IMR-90 (cell line): ENCODE measurements at regions not wholly inside any gene's neighbourhood (a gene's known extent, or its start where the extent isn't known, plus 50 kb on each side); places are given as distances from the start of the nearest gene placed in this dataset.

Source experiments
- ATAC-seq: fragments of 200-7000 bp; cut with Tn5 transposase; 2 replicates; pipeline ENCODE4 v1.9.1; 2020; ENCODE audit warnings: low read depth, mild to moderate bottlenecking, moderate library complexity
- BruUV-seq: library from RNA; stranded (reverse); fragments of 400-500 nt; replicated peaks from 2 replicates; lab custom pipeline; 2021; lab: Mats Ljungman, UMichigan
- CTCF ChIA-PET: fragments of 300-600 bp; formaldehyde crosslinking; extraction: SDS; loops from one replicate; lab custom pipeline; 2021; ENCODE audit warnings: antibody characterized with exemption; lab: Yijun Ruan, JAX
- POLR2A ChIA-PET: fragments of 300-600 bp; sonication (Branson Sonifier 250); formaldehyde crosslinking; loops from one replicate; lab custom pipeline; 2022; ENCODE audit warnings: antibody characterized with exemption; ENCODE audit not compliant: unreplicated experiment; lab: Charles Lee
- DNase-seq: peaks from one replicate; pipeline ENCODE4 v3.0.0; 2013
- H2AFZ ChIP-seq: replicated peaks from 2 replicates; pipeline ENCODE3; 2013; ENCODE audit warnings: low read length, mild to moderate bottlenecking; ENCODE audit not compliant: poor library complexity
- H2AK5ac ChIP-seq: 2 replicates; pipeline ENCODE4 v1.6.1; 2013; ENCODE audit warnings: low read depth, low read length, inconsistent platforms
- H2AK9ac ChIP-seq: replicated peaks from 2 replicates; pipeline ENCODE3; 2013; ENCODE audit warnings: mild to moderate bottlenecking, low read depth, low read length, moderate library complexity; ENCODE audit not compliant: poor library complexity
- H2BK120ac ChIP-seq: 2 replicates; pipeline ENCODE4 v1.6.1; 2013; ENCODE audit warnings: low read depth, low read length, inconsistent platforms
- H2BK15ac ChIP-seq: 3 replicates; pipeline ENCODE4 v1.6.1; 2013; ENCODE audit warnings: low read depth, low read length, inconsistent platforms
- H2BK20ac ChIP-seq: 2 replicates; pipeline ENCODE4 v1.6.1; 2013; ENCODE audit warnings: low read depth, mild to moderate bottlenecking, inconsistent platforms, low read length, moderate library complexity
- H2BK5ac ChIP-seq: 2 replicates; pipeline ENCODE4 v1.6.1; 2013; ENCODE audit warnings: mild to moderate bottlenecking, low read depth, low read length, inconsistent platforms; ENCODE audit not compliant: poor library complexity, severe bottlenecking
- H3K14ac ChIP-seq: replicated peaks from 2 replicates; pipeline ENCODE4 v1.6.1; 2013; ENCODE audit warnings: low read depth, low read length, inconsistent platforms
- H3K18ac ChIP-seq: 2 replicates; pipeline ENCODE4 v1.6.1; 2013; ENCODE audit warnings: low read depth, low read length, control low read depth
- H3K23ac ChIP-seq: 2 replicates; pipeline ENCODE4 v1.6.1; 2013; ENCODE audit warnings: low read depth, low read length, inconsistent platforms
- H3K27ac ChIP-seq: 2 replicates; pipeline ENCODE4 v1.5.1; 2013; ENCODE audit warnings: mild to moderate bottlenecking, control low read depth, low read length; ENCODE audit not compliant: insufficient read depth
- H3K27me3 ChIP-seq: 2 replicates; pipeline ENCODE4 v1.6.1; 2013; ENCODE audit warnings: low read length; ENCODE audit not compliant: control insufficient read depth, insufficient read depth
- H3K36me3 ChIP-seq: 2 replicates; pipeline ENCODE4 v1.6.1; 2013; ENCODE audit warnings: low read length, mixed read lengths; ENCODE audit not compliant: control insufficient read depth, insufficient read depth
- H3K4ac ChIP-seq: 2 replicates; pipeline ENCODE4 v1.6.1; 2013; ENCODE audit warnings: low read depth, low read length, inconsistent platforms
- H3K4me1 ChIP-seq: 2 replicates; pipeline ENCODE4 v1.6.1; 2013; ENCODE audit warnings: low read length, mixed read lengths; ENCODE audit not compliant: control insufficient read depth, insufficient read depth
- H3K4me2 ChIP-seq: 2 replicates; pipeline ENCODE4 v1.6.1; 2013; ENCODE audit warnings: low read depth, mild to moderate bottlenecking, control low read depth, low read length, moderate library complexity
- H3K4me3 ChIP-seq: 2 replicates; pipeline ENCODE4 v1.5.1; 2013; ENCODE audit warnings: low read depth, mild to moderate bottlenecking, control low read depth, low read length, moderate library complexity; ENCODE audit not compliant: insufficient read depth
- H3K56ac ChIP-seq: 2 replicates; pipeline ENCODE4 v1.6.1; 2013; ENCODE audit warnings: low read length, inconsistent platforms; ENCODE audit not compliant: insufficient read depth; ENCODE audit errors: extremely low read depth
- H3K79me1 ChIP-seq, 2 experiments: 2 replicates each; pipeline ENCODE4 v1.6.1; 2013; ENCODE audit warnings: low read length in 2 of 2, inconsistent platforms in 1 of 2, low read depth in 1 of 2
- H3K9ac ChIP-seq: 2 replicates; pipeline ENCODE4 v1.6.1; 2013; ENCODE audit warnings: low read depth, low read length, control low read depth
- H3K9me1 ChIP-seq: 2 replicates; pipeline ENCODE4 v1.6.1; 2013; ENCODE audit warnings: low read length, inconsistent platforms; ENCODE audit not compliant: insufficient read depth
- H3K9me3 ChIP-seq: 2 replicates; pipeline ENCODE4 v1.6.1; 2013; ENCODE audit warnings: low read length; ENCODE audit not compliant: control insufficient read depth, insufficient read depth
- H4K20me1 ChIP-seq: 2 replicates; pipeline ENCODE4 v1.6.1; 2013; ENCODE audit warnings: low read length, inconsistent platforms; ENCODE audit not compliant: insufficient read depth
- H4K5ac ChIP-seq: 2 replicates; pipeline ENCODE4 v1.6.1; 2013; ENCODE audit warnings: mild to moderate bottlenecking, low read depth, low read length, control low read depth
- H4K8ac ChIP-seq, 2 experiments: 2 replicates each; pipeline ENCODE4 v1.6.1; 2013; ENCODE audit warnings: low read depth in 2 of 2, low read length in 2 of 2, control low read depth in 1 of 2, inconsistent platforms in 1 of 2
- H4K91ac ChIP-seq: 2 replicates; pipeline ENCODE4 v1.6.1; 2013; ENCODE audit warnings: low read depth, low read length, inconsistent platforms; ENCODE audit not compliant: insufficient read depth
- CEBPB ChIP-seq: IDR thresholded peaks from 2 replicates; pipeline ENCODE4 v1.6.1; 2012; ENCODE audit warnings: low read depth, low read length, improper control_type of control experiment
- MXI1 ChIP-seq: IDR thresholded peaks from 2 replicates; pipeline ENCODE4 v1.6.1; 2012; ENCODE audit warnings: low read depth, mild to moderate bottlenecking, low read length, moderate library complexity, borderline replicate concordance
- NFE2L2 ChIP-seq: fragments of 150-350 bp; IDR thresholded peaks from 2 replicates; pipeline ENCODE4 v1.6.1; 2016; ENCODE audit warnings: low read depth, mild to moderate bottlenecking, low read length
- POLR2A ChIP-seq: IDR thresholded peaks from 2 replicates; pipeline ENCODE4 v1.6.1; 2012; ENCODE audit warnings: mild to moderate bottlenecking, low read depth, low read length
- RCOR1 ChIP-seq: IDR thresholded peaks from 2 replicates; pipeline ENCODE4 v1.6.1; 2012; ENCODE audit warnings: mild to moderate bottlenecking, low read length, improper control_type of control experiment; ENCODE audit not compliant: insufficient replicate concordance
- USF2 ChIP-seq: fragments of 150-350 bp; IDR thresholded peaks from 2 replicates; pipeline ENCODE4 v1.6.1; 2017; ENCODE audit warnings: mild to moderate bottlenecking, antibody characterized with exemption, low read length, low read depth
- WGBS, 2 experiments: methylation state at CpG; one replicate each; pipeline versions ENCODE4 v1.1.5 to v1.1.7; 2013; ENCODE audit warnings: missing lambda C conversion rate in 2 of 2; ENCODE audit not compliant: insufficient read length in 1 of 2; ENCODE audit errors: extremely low coverage in 2 of 2; 5-methylcytosine and 5-hydroxymethylcytosine counted together
- dilution Hi-C: fragments of 300-500 bp; cut with HindIII; formaldehyde crosslinking; loops from one replicate; pipeline ENCODE4 v1.14.3; 2018; ENCODE audit warnings: low sequenced_read_pairs; ENCODE audit not compliant: unreplicated experiment
- in situ Hi-C: fragments of 300-500 bp; cut with MboI; formaldehyde crosslinking; loops from 3 replicates; pipeline ENCODE4 v1.14.3; 2019; ENCODE audit warnings: low sequenced_read_pairs, inconsistent platforms, mixed read lengths
- intact Hi-C: fragments of 100-400 bp; cut with micrococcal nuclease; formaldehyde crosslinking; loops from 2 replicates; pipeline ENCODE4 v1.10.0; 2022

GRCh38 chr1:29506678-29507225 lies 270.4 kb downstream of the PTPRU start:
- Histone ChIP-seq H3K9ac (no peak overlapping the region), H4K20me1 (no peaks in the 10 kb centered on the region), H3K23ac (no peak overlapping the region), H3K27me3 (peaks cover 6% of the 10 kb centered on the region), H4K91ac (no peak overlapping the region), H3K18ac (no peak overlapping the region), H4K8ac (no peak overlapping the region), H2BK5ac (no peak overlapping the region), H3K4me3 (no peak overlapping the region), H2AK5ac (no peak overlapping the region), H3K79me1 (no peaks in the 10 kb centered on the region), H3K27ac (no peak overlapping the region), H2AK9ac (no peak overlapping the region), H2BK15ac (no peak overlapping the region), H3K4me1 (no peaks in the 10 kb centered on the region), H4K5ac (no peak overlapping the region), H3K4me2 (no peak overlapping the region), H3K14ac (no peak overlapping the region), H3K9me3 (no peaks in the 10 kb centered on the region), H3K36me3 (no peaks in the 10 kb centered on the region), H3K9me1 (no peaks in the 10 kb centered on the region), H3K56ac (no peak overlapping the region), H3K4ac (no peak overlapping the region), H2AFZ (no peak overlapping the region), H2BK20ac (no peak overlapping the region), H2BK120ac (no peak overlapping the region)
- intact Hi-C loops = no loop called here
- in situ Hi-C loops = loop anchor here (25.0 kb wide), 1 partner anchor 606 kb away; no protein-coding TSS in a partner anchor
- ChIA-PET POLR2A (no interaction called here), CTCF (interaction anchor here (1.1 kb wide), 1 partner anchor 196 kb away, joined by 3 read pairs; no protein-coding TSS in a partner anchor)
- TF ChIP-seq RCOR1 (no peak), MXI1 (no peak), USF2 (no peak), NFE2L2 (no peak), POLR2A (no peak), CEBPB (no peak)
- no TSS peak for BruUV-seq
- no peak for DNase-seq
- dilution Hi-C loops = no loop called here
- WGBS, 2 experiments = 35% methylated on average over 2 of the region's 12 CpGs; no CpG with 5 or more reads in 1 of the 2 experiments
- no peak for ATAC-seq
